K562 (cell line): ENCODE measurements at regions not wholly inside any gene's neighbourhood (a gene's known extent, or its start where the extent isn't known, plus 50 kb on each side); places are given as distances from the start of the nearest gene placed in this dataset.

Experiments used
- ATAC-seq: fragments of 200-7000 bp; cut with Tn5 transposase; 3 replicates; pipeline ENCODE4 v1.9.1; 2020; ENCODE audit warnings: moderate library complexity
- BruUV-seq: library from RNA; stranded (reverse); fragments of 400-500 nt; replicated peaks from 2 replicates; lab custom pipeline; 2021; lab: Mats Ljungman, UMichigan
- CTCF ChIA-PET: fragments of 300-600 bp; formaldehyde crosslinking; extraction: SDS; loops from one replicate; lab custom pipeline; 2021; ENCODE audit warnings: low intra/inter-chr PET ratio; lab: Yijun Ruan, JAX
- POLR2A ChIA-PET: fragments of 300-600, 350-650 bp; sonication (Branson Sonifier 250); formaldehyde crosslinking; extraction: SDS; loops from one replicate; lab custom pipeline; 2021; ENCODE audit warnings: antibody characterized with exemption, inconsistent platforms; lab: Yijun Ruan, JAX
- DNase-seq, 4 experiments: peaks; one replicate each; pipeline versions ENCODE4 v3.0.0 to v3.0.0-alpha.2; 2011 to 2018; ENCODE audit warnings: low spot score in 3 of 4, mixed read lengths in 3 of 4; ENCODE audit errors: extremely low read depth in 1 of 4
- FAIRE-seq: peaks from 2 replicates; lab custom pipeline; 2011; peaks lifted over from hg19 to GRCh38; lab: Jason Lieb, UNC
- H2AFZ ChIP-seq: 2 replicates; pipeline ENCODE4 v1.6.0; 2011; ENCODE audit warnings: low read depth, low read length, control low read depth, inconsistent platforms
- H3K27ac ChIP-seq: fragments of 200-600 bp; 3 replicates; pipeline ENCODE4 v1.8.0; 2011; ENCODE audit warnings: low read depth, mild to moderate bottlenecking, control low read depth, inconsistent platforms, low read length, moderate library complexity, mixed read lengths; ENCODE audit errors: extremely low read depth
- H3K27me3 ChIP-seq, 2 experiments: fragments of 300-600 bp in 1 of 2; 2 replicates in 1 of 2; 3 replicates in 1 of 2; pipeline versions ENCODE4 v1.6.0 to v1.8.0; 2011; ENCODE audit warnings: inconsistent platforms in 2 of 2, low read length in 2 of 2, mild to moderate bottlenecking in 1 of 2, mixed read lengths in 1 of 2, moderate library complexity in 1 of 2; ENCODE audit not compliant: control insufficient read depth in 2 of 2, insufficient read depth in 2 of 2
- H3K36me3 ChIP-seq: fragments of 300-600 bp; 3 replicates; pipeline ENCODE4 v1.8.0; 2011; ENCODE audit warnings: mild to moderate bottlenecking, low read length, inconsistent platforms; ENCODE audit not compliant: control insufficient read depth, insufficient read depth
- H3K4me1 ChIP-seq, 2 experiments: fragments of 200-600 bp in 1 of 2; replicated peaks in 1 of 2; 2 replicates in 1 of 2; 3 replicates in 1 of 2; pipeline versions ENCODE4 v1.5.1 to v1.8.0; 2011; ENCODE audit warnings: inconsistent platforms in 2 of 2, low read length in 2 of 2, mild to moderate bottlenecking in 1 of 2, mixed read lengths in 1 of 2, moderate library complexity in 1 of 2; ENCODE audit not compliant: control insufficient read depth in 2 of 2, insufficient read depth in 2 of 2
- H3K4me2 ChIP-seq: 2 replicates; pipeline ENCODE4 v1.6.1; 2011; ENCODE audit warnings: low read length, control low read depth, inconsistent platforms, mixed read lengths; ENCODE audit not compliant: insufficient read depth
- H3K4me3 ChIP-seq: fragments of 200-600 bp; sonication (generic), shearing (Covaris generic); 2 replicates; pipeline ENCODE4 v1.5.1; 2016; ENCODE audit warnings: control low read depth, inconsistent platforms
- H3K79me2 ChIP-seq: fragments of 200-600 bp; 3 replicates; pipeline ENCODE4 v1.8.0; 2011; ENCODE audit warnings: low read length, inconsistent platforms; ENCODE audit not compliant: control insufficient read depth, insufficient read depth
- H3K9ac ChIP-seq, 2 experiments: 2 replicates each; pipeline versions ENCODE4 v1.6.0 to v1.6.1; 2011; ENCODE audit warnings: low read depth in 2 of 2, low read length in 2 of 2, control low read depth in 1 of 2, inconsistent platforms in 1 of 2, mild to moderate bottlenecking in 1 of 2, mixed read lengths in 1 of 2; ENCODE audit not compliant: insufficient read depth in 1 of 2
- H3K9me1 ChIP-seq: one replicate; pipeline ENCODE4 v1.6.0; 2011; ENCODE audit warnings: inconsistent platforms, mild to moderate bottlenecking, low read length, moderate library complexity; ENCODE audit not compliant: control insufficient read depth, insufficient read depth
- H3K9me3 ChIP-seq: replicated peaks from 2 replicates; pipeline ENCODE4 v1.5.1; 2011; ENCODE audit warnings: low read depth, low read length, inconsistent platforms; ENCODE audit not compliant: control insufficient read depth, insufficient read depth
- H4K20me1 ChIP-seq: replicated peaks from 2 replicates; pipeline ENCODE4 v1.6.1; 2011; ENCODE audit warnings: low read length, inconsistent platforms, mixed read lengths; ENCODE audit not compliant: control insufficient read depth, insufficient read depth
- ARID1B ChIP-seq: fragments of 450-650 bp; IDR thresholded peaks from 2 replicates; pipeline ENCODE4 v1.6.1; 2016; ENCODE audit warnings: antibody characterized with exemption, mild to moderate bottlenecking, inconsistent platforms
- ATF2 ChIP-seq: sonication (generic); formaldehyde crosslinking; IDR thresholded peaks from 2 replicates; pipeline ENCODE4 v1.8.1; 2022; ENCODE audit warnings: missing genetic modification reagents
- CHD2 ChIP-seq: IDR thresholded peaks from 2 replicates; pipeline ENCODE4 v1.6.1; 2011; ENCODE audit warnings: low read depth, low read length
- FUS ChIP-seq: fragments of 200-400 bp; formaldehyde crosslinking; optimal IDR thresholded peaks from 2 replicates; pipeline ENCODE3; 2017; ENCODE audit warnings: low read depth, low read length
- GMEB1 ChIP-seq: fragments of 250-450 bp; sonication (Bioruptor Pico); IDR thresholded peaks from 2 replicates; pipeline ENCODE4 v1.4.0; 2020; ENCODE audit warnings: mild to moderate bottlenecking
- KLF13 ChIP-seq: fragments of 450-650 bp; IDR thresholded peaks from 2 replicates; pipeline ENCODE4 v1.6.1; 2016; ENCODE audit warnings: missing genetic modification characterization, low read depth, mild to moderate bottlenecking, missing compliant biosample characterization, moderate library complexity, borderline replicate concordance
- MTF1 ChIP-seq: fragments of 250-450 bp; sonication (Bioruptor Pico); IDR thresholded peaks from 2 replicates; pipeline ENCODE4 v1.9.0; 2021; ENCODE audit warnings: moderate library complexity, mild to moderate bottlenecking, inconsistent platforms, borderline replicate concordance
- MYBL2 ChIP-seq, 2 experiments: fragments of 450-650 bp in 1 of 2; sonication (generic) in 1 of 2; formaldehyde crosslinking in 1 of 2; IDR thresholded peaks; 2 replicates each; pipeline versions ENCODE4 v1.6.1 to v1.8.1; 2017 to 2022; ENCODE audit warnings: borderline replicate concordance in 1 of 2, inconsistent platforms in 1 of 2, low read depth in 1 of 2, mild to moderate bottlenecking in 1 of 2, missing genetic modification reagents in 1 of 2, moderate library complexity in 1 of 2
- NFRKB ChIP-seq: fragments of 450-650 bp; IDR thresholded peaks from 2 replicates; pipeline ENCODE4 v1.6.1; 2016; ENCODE audit warnings: low read depth
- RBM22 ChIP-seq: fragments of 200-400 bp; formaldehyde crosslinking; IDR thresholded peaks from 2 replicates; pipeline ENCODE4 v1.6.1; 2018; ENCODE audit warnings: low read length, low read depth; ENCODE audit not compliant: poor library complexity, severe bottlenecking
- SAFB ChIP-seq: fragments of 200-400 bp; formaldehyde crosslinking; IDR thresholded peaks from 2 replicates; pipeline ENCODE4 v1.6.1; 2017; ENCODE audit warnings: low read depth, low read length, borderline replicate concordance
- SMAD2 ChIP-seq: fragments of 150-350 bp; IDR thresholded peaks from 2 replicates; pipeline ENCODE4 v1.6.1; 2014; ENCODE audit warnings: low read depth, mild to moderate bottlenecking, low read length
- XRCC3 ChIP-seq: fragments of 450-650 bp; IDR thresholded peaks from 2 replicates; pipeline ENCODE4 v1.6.1; 2017; ENCODE audit warnings: mild to moderate bottlenecking, moderate library complexity
- ZBTB8A ChIP-seq: fragments of 450-650 bp; IDR thresholded peaks from 2 replicates; pipeline ENCODE4 v1.6.1; 2018; ENCODE audit warnings: mild to moderate bottlenecking, moderate library complexity; ENCODE audit not compliant: partially characterized antibody
- ZNF263 ChIP-seq: sonication (generic); formaldehyde crosslinking; IDR thresholded peaks from 2 replicates; pipeline ENCODE4 v1.8.0; 2022; ENCODE audit warnings: mild to moderate bottlenecking, missing genetic modification reagents, borderline replicate concordance
- ZNF277 ChIP-seq: fragments of 250-450 bp; sonication (Bioruptor Pico); IDR thresholded peaks from 2 replicates; pipeline ENCODE4 v1.8.0; 2022; ENCODE audit warnings: inconsistent platforms, mild to moderate bottlenecking, moderate library complexity, borderline replicate concordance
- ZNF316 ChIP-seq: fragments of 450-650 bp; IDR thresholded peaks from 2 replicates; pipeline ENCODE4 v1.6.1; 2016
- ZNF41 ChIP-seq: fragments of 250-450 bp; sonication (Bioruptor Pico); conservative IDR thresholded peaks from 2 replicates; pipeline ENCODE4 v1.4.0; 2020; ENCODE audit warnings: mild to moderate bottlenecking
- ZNF77 ChIP-seq: fragments of 250-450 bp; sonication (Bioruptor Pico); IDR thresholded peaks from 2 replicates; pipeline ENCODE4 v1.5.0; 2020
- WGBS: fragments of 100-300 bp; shearing (Covaris generic); methylation state at CpG from one replicate; pipeline ENCODE4 v1.1.6; 2016; ENCODE audit warnings: low coverage, mixed read lengths; ENCODE audit not compliant: insufficient coverage; ENCODE audit errors: missing lambda C conversion rate; 5-methylcytosine and 5-hydroxymethylcytosine counted together
- in situ Hi-C: fragments of 300-500 bp; cut with MboI; formaldehyde crosslinking; loops from 4 replicates; pipeline ENCODE4 v1.15.0; 2018; ENCODE audit warnings: inconsistent platforms, mixed read lengths
- intact Hi-C: fragments of 100-400 bp; cut with micrococcal nuclease; formaldehyde crosslinking; loops from 2 replicates; pipeline ENCODE4 v1.14.2; 2022

GRCh38 chr10:59106441-59106840, 70.0 kb upstream of the PHYHIPL start:
- FAIRE-seq, result no peak

More at GRCh38 chr10:59106441-59106840, 70.0 kb upstream of the PHYHIPL start:
- Histone ChIP-seq H3K79me2 (no peaks in the 10 kb centered on the region), H2AFZ (no peak overlapping the region), H3K36me3 (no peaks in the 10 kb centered on the region), H3K9me3 (peaks cover 3% of the 10 kb centered on the region; the same call in 1 of the 2 replicates), H3K4me1 (no peaks in the 10 kb centered on the region), H3K4me2 (no peak overlapping the region), H3K4me3 (no peak overlapping the region), H4K20me1 (no peaks in the 10 kb centered on the region), H3K27ac (no peak overlapping the region), H3K9me1 (no peaks in the 10 kb centered on the region), H3K27me3 (no peaks in the 10 kb centered on the region), H3K9ac (no peak overlapping the region)
- no peak for DNase-seq
- CTCF ChIA-PET, result no interaction called here
- no peak for ATAC-seq
- in situ Hi-C loops, result no loop called here
- WGBS, result 0% methylated on average over 1 of the region's 1 CpG
- POLR2A ChIA-PET, result no interaction called here
- no peak for TF ChIP-seq GMEB1 (CRISPR knock-in tag)
- no peak for TF ChIP-seq ZNF277 (CRISPR knock-in tag)
- no peak for TF ChIP-seq ZNF77 (CRISPR knock-in tag)
- TF ChIP-seq ZNF263 (CRISPR knock-in tag), result no peak
- TF ChIP-seq ZNF316, result no peak
- TF ChIP-seq SAFB, result no peak
- no peak for TF ChIP-seq ZNF41 (CRISPR knock-in tag)
- TF ChIP-seq RBM22, result no peak
- TF ChIP-seq FUS, result no peak
- no peak for TF ChIP-seq ATF2
- TF ChIP-seq ARID1B, result no peak
- TF ChIP-seq MTF1 (CRISPR knock-in tag), result no peak
- no peak for TF ChIP-seq ZBTB8A
- no peak for TF ChIP-seq XRCC3
- TF ChIP-seq SMAD2, result no peak
- no peak for TF ChIP-seq KLF13 (tag)
- TF ChIP-seq CHD2, result no peak
- TF ChIP-seq NFRKB, result no peak
- no peak for TF ChIP-seq MYBL2 (IDR thresholded peaks at IDR 0.05; ENCODE audit: low read depth)
- no peak for TF ChIP-seq MYBL2 (CRISPR knock-in tag; IDR thresholded peaks at IDR 0.05; ENCODE audit: borderline replicate concordance)
- no TSS peak for BruUV-seq
- intact Hi-C loops, result no loop called here
